NT2/D1 (cell line): ENCODE measurements at regions not wholly inside any gene's neighbourhood (a gene's known extent, or its start where the extent isn't known, plus 50 kb on each side); places are given as distances from the start of the nearest gene placed in this dataset.

Experiments used
- SUZ12 ChIP-seq: IDR thresholded peaks from 2 replicates; pipeline ENCODE4 v1.6.1; 2011; ENCODE audit not compliant: insufficient read length, insufficient read depth; ENCODE audit errors: extremely low read depth
- YY1 ChIP-seq: IDR thresholded peaks from 2 replicates; pipeline ENCODE4 v1.6.1; 2011; ENCODE audit not compliant: insufficient read length, insufficient read depth
- ZNF274 ChIP-seq: IDR thresholded peaks from 2 replicates; pipeline ENCODE4 v1.6.1; 2011; ENCODE audit warnings: mild to moderate bottlenecking, low read depth, low read length

DNA sequence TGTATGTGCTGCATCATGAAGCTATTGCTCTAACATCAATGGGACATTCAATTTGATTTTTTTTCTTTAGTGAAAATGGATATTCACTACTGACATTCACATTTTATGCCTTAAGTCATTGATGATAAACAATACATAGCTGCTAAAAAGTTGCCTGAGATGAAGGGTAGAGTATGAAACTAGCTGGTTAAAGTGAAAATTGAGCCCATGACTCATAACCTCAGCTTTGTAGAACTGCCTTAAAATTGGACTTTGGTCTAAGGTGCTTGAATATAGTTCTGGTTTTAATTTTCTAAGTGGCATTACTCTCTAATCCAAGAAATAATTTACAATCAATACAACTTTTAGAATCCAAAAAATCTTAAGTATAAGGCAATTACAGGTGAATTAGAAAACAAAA lies 740.4 kb upstream of the RIOK2 start:
- no peak for TF ChIP-seq SUZ12
- TF ChIP-seq YY1: no peak
- TF ChIP-seq ZNF274: no peak
